ENCODE measurements at regions not wholly inside any gene's neighbourhood (a gene's known extent, or its start where the extent isn't known, plus 50 kb on each side); places are given as distances from the start of the nearest gene placed in this dataset.

DNA sequence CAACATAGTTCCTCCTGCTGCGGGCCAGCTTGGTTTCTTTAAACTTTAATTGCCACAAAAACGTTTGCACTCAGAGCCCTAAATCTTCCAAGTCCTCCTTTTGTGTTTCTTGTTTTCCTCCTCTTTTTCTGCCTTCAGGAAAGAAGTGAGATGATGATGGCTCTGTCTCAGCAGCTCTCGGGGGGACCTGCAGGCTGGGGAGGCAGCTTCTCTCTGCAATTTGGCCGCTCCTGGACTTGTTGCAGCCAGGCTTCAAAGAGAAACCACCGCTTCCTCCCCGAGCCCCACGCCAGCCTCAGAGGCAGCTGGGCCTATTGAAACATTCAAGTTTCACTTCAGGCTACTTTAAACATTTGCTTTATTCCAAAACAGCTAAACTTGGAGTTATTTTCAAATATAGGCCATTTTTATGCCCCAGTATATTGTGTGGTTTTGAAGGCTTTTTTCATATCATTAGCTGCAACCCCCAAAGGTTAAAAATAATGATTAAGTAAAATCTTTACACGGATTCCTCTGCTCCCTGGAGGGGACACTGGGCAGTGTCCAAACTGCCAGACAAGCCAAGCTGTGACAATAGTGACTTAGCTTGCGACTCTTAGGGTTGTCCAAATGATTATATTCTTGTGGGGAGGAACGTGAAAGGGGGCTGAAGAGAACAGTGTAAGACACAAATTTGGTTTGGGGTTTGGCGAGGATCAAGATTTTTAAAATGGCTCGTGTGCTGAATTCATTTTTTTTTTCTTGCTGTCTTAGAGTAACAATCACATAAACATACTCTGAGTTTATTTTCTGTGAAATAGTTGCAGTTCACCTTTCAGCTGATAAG is 330.8 kb downstream of the DLEU7 start:
- peak; percentile 45 for DNase-seq

- DNase-seq, result no peak
Observed at GRCh38 chr13:50513300-50513877, 330.1 kb downstream of the DLEU7 start.

DNA sequence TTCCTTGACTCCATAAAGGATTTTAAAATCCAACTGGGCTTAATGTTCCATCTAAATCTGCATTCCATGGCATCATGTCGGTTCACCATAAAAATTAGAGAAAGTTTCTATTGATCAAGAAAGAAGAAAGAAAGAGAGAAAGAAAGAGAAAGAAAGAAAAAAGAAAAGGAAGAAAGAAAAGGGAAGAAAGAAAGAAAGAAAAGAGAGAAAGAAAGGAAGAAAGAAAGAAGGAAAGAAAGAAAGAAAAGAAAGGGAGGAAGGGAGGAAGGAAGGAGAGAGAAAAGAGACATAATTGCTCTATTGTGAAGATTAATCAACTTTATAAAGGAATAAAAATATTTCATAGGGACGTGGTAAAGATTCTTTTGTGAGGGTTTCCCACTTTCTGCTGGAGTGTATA is 329.2 kb downstream of the DLEU7 start:
- no peak for DNase-seq

GRCh38 chr13:50518131-50518530 is 325.4 kb downstream of the DLEU7 start:
- DNase-seq, result no peak

GRCh38 chr13:50518781-50519201 is 324.7 kb downstream of the DLEU7 start:
- no peak for DNase-seq

DNA sequence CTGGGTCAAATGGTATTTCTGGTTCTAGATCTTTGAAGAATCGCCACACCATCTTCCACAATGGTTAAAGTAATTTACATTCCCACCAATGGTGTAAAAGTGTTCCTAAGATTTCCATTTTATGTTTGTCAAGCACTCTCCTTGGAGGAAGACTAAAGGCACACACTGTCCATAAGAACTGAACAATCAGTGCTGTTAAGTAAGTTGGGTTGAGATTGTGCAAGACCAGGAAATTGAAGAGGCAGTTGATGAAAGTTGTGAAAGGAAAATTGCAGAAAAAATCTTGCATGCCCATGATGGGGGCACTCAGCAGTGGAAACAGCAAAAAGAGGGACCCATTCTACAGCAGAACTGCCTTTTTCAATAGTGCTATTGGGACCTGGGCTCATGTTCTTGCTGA is 323.6 kb downstream of the DLEU7 start:
- no peak for DNase-seq

DNA sequence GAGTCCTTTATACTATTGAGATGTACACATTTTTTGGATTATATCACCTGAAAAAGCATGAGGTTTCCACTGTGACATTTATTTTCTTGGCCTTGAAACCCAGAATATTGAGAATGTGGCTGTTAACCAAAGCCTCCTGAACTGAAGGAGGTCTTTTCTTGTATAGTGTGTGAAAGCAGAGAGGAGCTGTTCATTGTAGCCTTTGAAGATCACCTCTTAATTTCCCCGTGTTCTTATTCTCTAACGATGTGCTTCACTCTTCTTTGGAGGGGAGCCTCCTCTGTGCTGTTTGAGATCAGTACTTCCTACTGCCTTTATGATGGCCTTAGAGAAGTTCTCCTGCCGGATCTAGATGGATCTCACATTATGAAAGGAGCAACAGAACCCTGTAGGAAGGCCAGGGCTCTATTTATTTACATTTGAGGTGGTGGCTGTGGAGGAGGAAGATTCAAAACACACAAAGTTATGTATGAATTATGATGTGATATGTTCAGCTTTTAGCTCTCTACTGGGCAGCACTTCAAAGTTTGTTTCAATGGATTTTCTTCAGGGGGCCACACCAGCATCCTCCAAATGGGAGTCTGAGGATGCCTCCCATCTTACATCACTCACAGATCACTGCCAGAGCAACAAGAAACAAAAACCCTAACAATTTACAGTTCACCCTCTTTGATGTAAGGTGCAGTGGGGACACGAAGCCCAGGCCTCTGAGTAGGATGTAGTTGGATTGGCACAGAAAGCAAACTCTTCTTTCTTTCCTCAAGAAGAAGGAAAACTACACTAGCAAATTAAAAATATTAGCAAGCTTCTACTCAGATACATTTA is 322.3 kb downstream of the DLEU7 start:
- no peak for DNase-seq

- DNase-seq, result peak; percentile 86
Observed at GRCh38 chr13:50521831-50522149, 321.7 kb downstream of the DLEU7 start.

DNA sequence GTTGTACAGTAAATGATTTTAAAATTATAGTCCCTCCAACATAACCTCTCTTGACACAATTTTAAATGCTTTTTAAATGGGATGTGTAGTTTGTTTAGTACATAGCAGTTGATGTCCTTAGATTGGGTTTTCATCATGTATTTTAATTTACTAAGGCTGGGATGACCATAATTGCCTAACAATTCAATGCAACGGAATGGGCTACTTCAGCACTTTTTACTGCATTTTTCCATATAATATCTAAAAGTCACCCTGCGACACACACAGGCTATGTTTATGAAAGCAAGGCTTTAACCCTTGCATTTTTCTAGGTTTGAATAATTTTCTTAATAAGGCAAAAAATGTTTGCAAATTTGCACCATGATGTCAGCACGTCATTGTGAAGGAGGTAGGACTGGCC is 321.0 kb downstream of the DLEU7 start:
- DNase-seq, result no peak

GRCh38 chr13:50523307-50523706 is 320.2 kb downstream of the DLEU7 start:
- DNase-seq, result no peak

- no peak for DNase-seq
Observed at GRCh38 chr13:50524560-50524959, 318.9 kb downstream of the DLEU7 start.

GRCh38 chr13:50526661-50527071 is 316.8 kb downstream of the DLEU7 start:
- no peak for DNase-seq

DNA sequence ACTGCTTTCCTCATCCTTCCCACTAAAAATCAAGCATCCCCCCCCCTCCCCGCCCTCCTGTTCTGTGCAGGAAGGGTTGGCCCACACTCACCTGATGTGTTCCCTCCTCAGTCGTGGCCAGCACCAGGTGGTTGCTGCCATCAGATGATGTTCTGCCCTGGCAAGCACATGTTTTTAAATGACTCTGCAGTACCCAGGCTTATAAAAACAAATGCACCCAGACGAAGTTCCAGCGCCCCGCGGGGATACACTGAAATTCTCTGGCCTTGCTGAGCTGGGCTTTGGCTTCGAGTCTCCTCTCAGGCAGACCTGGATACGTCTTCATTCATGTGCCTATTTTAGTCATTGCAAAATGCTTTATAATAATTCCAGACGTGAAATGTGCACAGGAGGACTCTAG is 316.3 kb downstream of the DLEU7 start:
- no peak for DNase-seq

DNA sequence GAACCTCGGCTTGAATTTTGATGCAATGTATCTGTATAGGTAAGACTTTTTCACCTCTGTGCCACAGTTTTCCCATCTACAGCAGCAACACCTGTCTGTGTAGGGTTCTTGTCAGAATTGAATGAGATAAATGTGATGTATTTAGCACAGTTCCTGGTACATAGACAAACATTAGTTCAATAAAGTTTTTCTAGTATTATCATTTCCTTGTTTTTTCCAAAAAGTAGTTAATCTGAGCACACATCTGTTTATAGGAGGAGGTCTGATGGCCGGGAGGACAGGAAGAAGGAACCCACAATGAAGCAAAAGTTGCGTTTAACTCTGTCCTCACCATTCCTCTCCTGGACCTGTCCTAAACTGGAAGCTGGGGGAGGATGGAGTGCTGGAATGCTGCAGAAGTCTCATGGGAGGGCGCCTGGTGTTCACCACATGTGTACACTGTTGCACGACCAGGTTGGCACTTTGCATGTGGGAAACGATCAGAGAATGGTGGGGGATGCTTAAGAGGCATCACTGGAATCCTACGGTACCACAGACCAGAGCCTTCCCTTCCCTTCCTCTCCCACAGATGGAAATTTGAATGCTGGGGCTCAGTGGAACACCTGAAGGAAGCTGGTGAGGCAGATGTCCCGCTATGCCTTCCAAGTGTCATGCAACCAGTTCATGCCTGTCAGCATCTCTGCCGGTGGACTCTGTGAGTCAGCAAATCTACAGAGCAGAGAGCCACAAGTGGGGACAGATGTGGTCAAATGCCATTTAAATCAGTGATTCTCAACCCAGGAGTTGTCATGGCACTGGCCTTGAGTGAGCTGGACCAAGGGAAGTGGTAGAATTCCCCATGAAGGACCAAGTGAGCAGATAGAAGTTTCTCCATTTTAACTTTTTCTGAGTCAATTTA is 315.6 kb downstream of the DLEU7 start:
- peak; percentile 31 for DNase-seq

DNA sequence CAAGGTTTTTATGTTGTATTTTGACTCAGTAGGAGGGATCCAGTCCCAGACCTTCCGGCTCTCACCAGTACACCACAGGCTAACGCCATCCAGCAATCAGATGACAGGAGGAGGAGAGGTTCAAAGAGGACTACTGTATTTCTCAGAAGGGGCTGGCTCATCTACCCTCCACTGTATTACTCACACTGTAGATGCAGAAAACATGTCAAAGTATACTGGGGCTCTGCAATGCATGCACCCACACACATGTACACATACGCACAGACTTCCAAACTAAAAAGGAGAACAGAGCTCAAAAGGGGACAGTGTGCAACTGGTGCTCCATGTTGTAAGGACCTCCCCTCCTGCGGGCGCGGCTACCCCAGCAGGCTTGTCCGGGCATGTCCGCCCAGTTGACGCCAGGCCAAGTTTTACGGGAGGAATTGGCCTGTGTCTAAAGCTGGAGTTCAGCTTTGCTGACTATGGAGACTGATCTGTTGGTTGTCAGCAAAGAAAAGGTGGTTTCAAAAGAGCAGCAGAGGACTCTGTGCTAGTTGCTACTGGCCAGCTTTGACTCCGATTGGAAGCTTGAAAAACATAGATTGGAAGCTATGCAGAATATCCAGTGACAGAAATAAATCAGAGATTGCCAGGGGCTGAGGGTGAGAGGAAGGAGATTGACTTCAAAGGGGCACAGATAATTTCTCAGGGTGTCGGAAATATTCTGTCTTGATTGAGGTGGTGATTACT is 314.2 kb downstream of the DLEU7 start:
- DNase-seq, result peak; percentile 87

- peak; percentile 54 for DNase-seq
Observed at GRCh38 chr13:50531917-50532899, 311.3 kb downstream of the DLEU7 start.

GRCh38 chr13:50535050-50535449 is 308.4 kb downstream of the DLEU7 start:
- no peak for DNase-seq

DNA sequence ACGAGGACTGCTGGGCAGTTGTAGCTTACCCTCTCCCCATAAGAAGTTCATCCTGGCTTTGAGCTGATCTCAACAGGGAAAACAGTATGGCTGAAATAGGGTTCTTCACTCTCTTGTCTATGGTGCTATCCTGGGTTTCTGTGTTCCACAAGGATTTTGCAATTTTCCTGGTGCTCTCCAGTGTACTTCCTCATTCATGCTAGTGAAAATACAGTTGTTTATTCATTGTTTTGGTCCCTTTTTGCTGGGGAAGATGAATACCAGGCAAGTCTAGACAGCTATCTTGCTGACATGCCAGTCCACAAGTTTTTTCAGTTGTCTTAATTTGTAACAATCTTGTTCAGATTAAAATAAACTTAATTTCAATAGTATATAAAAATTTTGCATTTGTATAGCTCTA is 306.5 kb downstream of the DLEU7 start:
- DNase-seq, result no peak

GRCh38 chr13:50539791-50540530 is 303.5 kb downstream of the DLEU7 start:
- DNase-seq, result no peak

DNA sequence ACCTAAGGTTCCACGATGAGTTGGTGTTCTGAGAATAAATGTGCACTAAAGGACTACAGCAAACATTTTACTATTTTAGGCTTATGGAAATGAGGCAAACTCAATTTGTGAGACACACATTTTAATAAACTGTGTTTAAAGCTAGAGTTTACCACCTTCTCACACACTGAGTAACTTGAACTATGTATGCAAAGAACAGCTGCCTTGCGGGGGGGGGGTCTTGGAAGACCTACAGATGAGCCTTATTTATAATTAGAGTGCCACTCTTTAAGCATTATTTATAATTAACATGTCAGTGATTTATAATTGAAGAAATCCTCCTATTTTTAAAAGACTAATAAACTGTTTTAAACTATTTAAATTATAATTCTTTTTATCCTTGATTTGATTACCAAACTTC is 300.4 kb downstream of the DLEU7 start:
- DNase-seq, result no peak

Measured in fibroblast of skin of right quadriceps (primary cell).